DMS114 treated with DMSO at 0.1 percent for 48 hours (cell line): ENCODE measurements at regions not wholly inside any gene's neighbourhood (a gene's known extent, or its start where the extent isn't known, plus 50 kb on each side); places are given as distances from the start of the nearest gene placed in this dataset.
"Not testable (repeated sequence)": the region's sequence is repeated elsewhere in the genome, so short reads cannot be mapped to it uniquely, and the experiment has no call there.

Source experiments
- DNase-seq: peaks from one replicate; lab custom pipeline; 2025; ENCODE audit not compliant: unreplicated experiment; lab: John Stamatoyannopoulos, UW

- DNase-seq = no peak
These were observed 86.8 kb upstream of the SALL1 start for GRCh38 chr16:51237861-51238378.

DNA sequence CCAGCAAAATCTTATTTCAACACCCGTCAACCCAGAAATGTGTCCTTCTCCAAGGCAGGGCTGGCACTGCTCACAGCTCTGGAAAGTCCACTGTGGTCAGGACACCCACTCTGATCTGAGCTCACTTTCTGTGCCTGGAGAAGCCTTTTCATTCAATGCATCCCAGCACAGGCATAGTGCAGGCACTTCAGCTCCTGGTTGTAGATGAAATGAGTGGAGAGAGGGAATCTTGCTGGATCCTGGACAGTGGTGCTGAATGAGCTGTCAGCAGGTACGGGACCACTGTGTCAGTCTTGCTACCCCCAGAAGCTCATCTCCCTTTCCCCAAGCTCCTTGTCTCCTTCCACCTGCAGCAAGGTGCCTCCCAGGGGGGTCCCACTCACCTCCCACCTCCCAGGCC lies 86.1 kb upstream of the SALL1 start:
- DNase-seq = no peak

- DNase-seq = no peak
These were observed 85.5 kb upstream of the SALL1 start for GRCh38 chr16:51236583-51236982.

DNA sequence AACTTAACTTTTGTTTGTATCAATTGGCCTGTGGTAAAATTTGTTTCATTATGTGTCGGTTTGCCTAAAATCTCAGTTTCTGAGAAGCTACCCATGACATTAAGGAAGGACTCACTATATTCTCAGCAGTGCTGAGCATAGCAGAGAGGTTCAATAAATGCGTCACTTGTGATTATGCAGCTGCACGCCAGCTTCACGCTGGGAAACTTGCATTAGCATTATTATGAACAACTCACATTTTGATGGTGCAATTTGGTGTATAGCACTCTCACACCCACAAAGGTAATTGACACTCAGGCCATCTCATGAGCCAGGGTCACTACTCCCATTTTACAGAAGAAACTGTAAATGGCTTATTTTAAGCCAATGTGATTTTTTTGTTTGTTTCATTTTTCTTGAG lies 80.6 kb upstream of the SALL1 start:
- no peak for DNase-seq

DNA sequence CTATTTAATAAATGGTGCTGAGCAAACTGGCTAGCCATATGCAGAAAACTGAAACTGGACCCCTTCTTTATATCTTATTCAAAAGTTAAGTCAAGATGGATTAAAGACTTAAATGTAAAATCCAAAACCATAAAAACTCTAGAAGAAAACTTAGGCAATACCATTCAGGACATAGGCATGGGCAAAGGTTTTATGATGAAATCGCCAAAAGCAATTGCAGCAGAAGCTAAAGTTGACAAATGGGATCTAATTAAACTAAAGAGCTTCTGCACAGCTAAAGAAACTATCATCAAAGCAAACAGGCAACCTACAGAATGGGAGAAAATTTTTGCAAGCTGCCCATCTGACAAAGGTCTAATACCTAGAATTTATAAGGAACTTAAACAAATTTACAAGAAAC lies 79.0 kb upstream of the SALL1 start:
- not testable (repeated sequence) for DNase-seq

DNA sequence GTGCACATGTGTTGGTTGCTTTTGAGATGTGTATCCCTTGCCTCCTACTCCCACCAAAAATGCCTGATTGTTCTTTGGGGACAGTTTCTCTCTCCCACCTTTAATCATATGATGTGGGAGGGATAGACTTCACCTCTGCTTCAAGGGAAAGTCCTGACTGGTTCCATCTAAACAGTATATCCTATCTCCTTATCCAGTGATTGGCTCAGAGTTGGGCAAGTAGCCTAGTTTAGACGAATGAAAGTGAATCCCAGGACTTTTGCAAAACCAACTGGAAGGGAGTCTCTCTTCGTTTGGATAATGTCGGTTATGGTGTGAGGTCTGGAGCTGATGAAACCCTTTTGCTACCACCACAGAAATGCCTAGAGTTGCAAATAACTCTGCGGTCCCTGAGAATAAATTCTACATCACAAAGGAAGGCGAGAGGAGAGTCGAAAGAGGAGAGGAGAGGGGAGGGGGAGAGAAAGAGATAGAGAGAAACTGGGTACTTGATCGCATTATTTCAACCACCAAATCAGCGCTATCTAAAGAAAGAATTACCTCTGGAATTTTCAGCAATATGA lies 77.1 kb upstream of the SALL1 start:
- no peak for DNase-seq

GRCh38 chr16:51225878-51226277 lies 74.8 kb upstream of the SALL1 start:
- no peak for DNase-seq

DNA sequence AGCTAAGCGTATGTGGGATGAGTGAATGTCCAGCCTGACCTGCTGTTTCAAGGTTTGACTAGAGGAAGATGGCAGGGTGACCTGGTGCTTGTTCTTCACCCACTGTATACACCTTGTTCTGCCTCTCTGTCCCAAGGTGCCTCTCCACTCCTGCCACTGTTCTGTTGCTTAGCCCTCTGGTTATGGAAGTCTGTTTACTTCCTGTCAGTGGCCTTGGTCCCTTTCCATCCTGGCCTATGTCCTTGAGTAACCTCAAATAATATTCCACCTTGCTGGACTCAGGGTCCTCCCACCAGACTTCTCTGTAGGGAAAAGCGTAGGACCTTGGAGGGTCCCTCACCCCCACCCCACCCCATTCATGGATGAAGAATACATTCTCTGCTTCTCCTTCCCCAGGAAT lies 73.2 kb upstream of the SALL1 start:
- DNase-seq = no peak

- no peak for DNase-seq
These were observed 70.9 kb upstream of the SALL1 start for GRCh38 chr16:51222016-51222415.

DNA sequence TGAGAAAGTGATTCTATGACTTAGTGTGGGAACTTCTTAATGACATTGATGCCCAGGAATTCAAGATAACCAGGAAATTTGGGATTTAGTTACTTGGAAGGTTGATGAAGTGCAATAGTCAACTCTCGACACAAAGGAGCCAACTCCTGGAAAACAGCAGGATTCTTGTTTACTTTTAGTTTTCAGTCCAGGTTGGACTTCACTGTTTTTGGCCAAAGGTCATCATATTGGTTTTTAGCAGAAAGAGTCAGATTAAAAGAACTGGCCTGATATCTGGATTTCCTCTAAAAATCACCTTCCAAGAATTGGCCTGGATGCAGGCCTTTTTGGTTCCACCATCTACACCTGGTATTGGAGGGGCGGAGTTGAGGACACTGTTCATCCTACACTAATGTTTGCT lies 60.1 kb upstream of the SALL1 start:
- no peak for DNase-seq

GRCh38 chr16:51210087-51210486 lies 59.0 kb upstream of the SALL1 start:
- DNase-seq = no peak

DNA sequence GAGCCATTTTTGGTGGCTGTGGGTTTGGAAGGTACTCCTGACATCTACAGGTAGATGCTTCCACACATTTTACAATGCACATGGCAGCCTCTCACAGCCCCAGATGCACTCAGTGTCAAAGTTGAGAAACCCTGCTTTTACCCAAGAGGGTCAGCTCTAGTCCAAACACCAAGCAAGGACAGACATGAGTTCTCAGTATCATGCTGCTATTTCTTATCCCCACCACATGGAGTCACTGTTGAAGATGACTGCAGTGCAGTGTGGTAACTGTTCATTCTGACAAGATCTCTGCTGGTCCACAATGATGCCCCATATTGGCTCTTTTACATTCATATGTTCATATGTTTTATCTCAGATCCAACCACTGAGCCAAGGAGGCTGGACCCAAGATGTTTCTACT lies 50.5 kb upstream of the SALL1 start:
- no peak for DNase-seq
